PFSK-1 (cell line): ENCODE measurements at regions not wholly inside any gene's neighbourhood (a gene's known extent, or its start where the extent isn't known, plus 50 kb on each side); places are given as distances from the start of the nearest gene placed in this dataset.

Experiments
- FOXP2 ChIP-seq: optimal IDR thresholded peaks from 2 replicates; pipeline ENCODE3; 2011; ENCODE audit warnings: borderline replicate concordance, control low read depth, inconsistent platforms; ENCODE audit not compliant: insufficient read depth; ENCODE audit errors: extremely low read length, extremely low read depth
- POLR2AphosphoS5 ChIP-seq: IDR thresholded peaks from 2 replicates; pipeline ENCODE4 v1.6.1; 2012; ENCODE audit warnings: low read depth, mild to moderate bottlenecking, control low read depth, low read length, moderate library complexity
- SIN3A ChIP-seq: IDR thresholded peaks from 2 replicates; pipeline ENCODE4 v1.6.1; 2012; ENCODE audit warnings: mild to moderate bottlenecking, low read length, moderate library complexity, borderline replicate concordance; ENCODE audit not compliant: insufficient read depth
- TAF1 ChIP-seq: IDR thresholded peaks from 2 replicates; pipeline ENCODE4 v1.6.1; 2012; ENCODE audit warnings: low read length, control low read depth, borderline replicate concordance; ENCODE audit not compliant: insufficient read depth
- TF ChIP-seq, protein P1 (sequence below), 2 experiments: IDR thresholded peaks; 2 replicates each; pipeline versions ENCODE4 v1.6.1 to v1.8.0; 2011 to 2012; ENCODE audit warnings: low read depth in 2 of 2, low read length in 2 of 2, control low read depth in 1 of 2, inconsistent platforms in 1 of 2, mild to moderate bottlenecking in 1 of 2, moderate library complexity in 1 of 2; ENCODE audit not compliant: insufficient read depth in 1 of 2

DNA sequence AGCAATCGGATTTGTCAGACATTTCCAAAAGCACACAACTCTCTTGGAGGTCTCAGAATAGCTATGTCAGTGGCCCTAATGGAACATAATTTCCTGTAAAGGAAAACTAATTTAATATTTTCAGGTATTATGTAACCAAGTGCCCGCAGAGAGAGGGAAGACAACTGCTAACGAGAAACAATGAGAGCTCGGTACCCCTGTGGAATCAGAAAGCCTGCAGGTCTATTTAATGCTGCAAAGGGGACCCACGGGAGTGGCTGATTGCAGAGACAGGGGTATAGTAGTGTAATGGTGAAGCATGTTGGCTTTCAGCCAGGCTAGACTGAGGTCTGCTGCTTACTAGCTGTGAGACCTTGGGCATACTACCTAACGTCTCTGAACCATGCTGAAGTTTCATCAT, 508.1 kb upstream of the BRINP1 start:
- TF ChIP-seq TAF1 (no peak), SIN3A (no peak), FOXP2 (no peak), POLR2AphosphoS5 (no peak)
- TF ChIP-seq, protein P1, sequence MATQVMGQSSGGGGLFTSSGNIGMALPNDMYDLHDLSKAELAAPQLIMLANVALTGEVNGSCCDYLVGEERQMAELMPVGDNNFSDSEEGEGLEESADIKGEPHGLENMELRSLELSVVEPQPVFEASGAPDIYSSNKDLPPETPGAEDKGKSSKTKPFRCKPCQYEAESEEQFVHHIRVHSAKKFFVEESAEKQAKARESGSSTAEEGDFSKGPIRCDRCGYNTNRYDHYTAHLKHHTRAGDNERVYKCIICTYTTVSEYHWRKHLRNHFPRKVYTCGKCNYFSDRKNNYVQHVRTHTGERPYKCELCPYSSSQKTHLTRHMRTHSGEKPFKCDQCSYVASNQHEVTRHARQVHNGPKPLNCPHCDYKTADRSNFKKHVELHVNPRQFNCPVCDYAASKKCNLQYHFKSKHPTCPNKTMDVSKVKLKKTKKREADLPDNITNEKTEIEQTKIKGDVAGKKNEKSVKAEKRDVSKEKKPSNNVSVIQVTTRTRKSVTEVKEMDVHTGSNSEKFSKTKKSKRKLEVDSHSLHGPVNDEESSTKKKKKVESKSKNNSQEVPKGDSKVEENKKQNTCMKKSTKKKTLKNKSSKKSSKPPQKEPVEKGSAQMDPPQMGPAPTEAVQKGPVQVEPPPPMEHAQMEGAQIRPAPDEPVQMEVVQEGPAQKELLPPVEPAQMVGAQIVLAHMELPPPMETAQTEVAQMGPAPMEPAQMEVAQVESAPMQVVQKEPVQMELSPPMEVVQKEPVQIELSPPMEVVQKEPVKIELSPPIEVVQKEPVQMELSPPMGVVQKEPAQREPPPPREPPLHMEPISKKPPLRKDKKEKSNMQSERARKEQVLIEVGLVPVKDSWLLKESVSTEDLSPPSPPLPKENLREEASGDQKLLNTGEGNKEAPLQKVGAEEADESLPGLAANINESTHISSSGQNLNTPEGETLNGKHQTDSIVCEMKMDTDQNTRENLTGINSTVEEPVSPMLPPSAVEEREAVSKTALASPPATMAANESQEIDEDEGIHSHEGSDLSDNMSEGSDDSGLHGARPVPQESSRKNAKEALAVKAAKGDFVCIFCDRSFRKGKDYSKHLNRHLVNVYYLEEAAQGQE (IDR thresholded peaks at IDR 0.05; ENCODE audit: insufficient read depth in 1 of 2, low read depth in 2 of 2, low read length in 2 of 2), result no peak

DNA sequence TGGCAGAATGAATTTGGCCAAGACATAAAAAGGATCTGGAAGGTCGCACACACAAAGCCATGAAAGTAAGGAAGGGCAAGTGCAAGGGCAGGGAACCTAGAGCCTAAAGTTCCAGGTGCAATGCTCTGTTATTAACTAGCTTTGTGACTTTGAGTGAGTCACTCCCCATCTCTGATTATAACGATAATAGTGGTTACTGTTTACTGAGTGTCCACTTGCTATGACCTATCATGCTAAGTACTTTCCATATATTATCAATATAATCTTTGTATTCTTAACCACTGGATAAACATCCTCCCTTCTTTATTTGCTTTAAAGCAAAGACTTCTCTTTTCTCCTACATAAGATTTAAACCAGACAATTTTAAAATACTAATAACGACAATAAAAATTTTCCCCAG, 504.6 kb upstream of the BRINP1 start:
- TF ChIP-seq POLR2AphosphoS5, result no peak
- no peak for TF ChIP-seq SIN3A
- TF ChIP-seq TAF1, result no peak
- no peak for TF ChIP-seq FOXP2
- TF ChIP-seq, protein P1 (IDR thresholded peaks at IDR 0.05; ENCODE audit: insufficient read depth in 1 of 2, low read depth in 2 of 2, low read length in 2 of 2), result no peak

DNA sequence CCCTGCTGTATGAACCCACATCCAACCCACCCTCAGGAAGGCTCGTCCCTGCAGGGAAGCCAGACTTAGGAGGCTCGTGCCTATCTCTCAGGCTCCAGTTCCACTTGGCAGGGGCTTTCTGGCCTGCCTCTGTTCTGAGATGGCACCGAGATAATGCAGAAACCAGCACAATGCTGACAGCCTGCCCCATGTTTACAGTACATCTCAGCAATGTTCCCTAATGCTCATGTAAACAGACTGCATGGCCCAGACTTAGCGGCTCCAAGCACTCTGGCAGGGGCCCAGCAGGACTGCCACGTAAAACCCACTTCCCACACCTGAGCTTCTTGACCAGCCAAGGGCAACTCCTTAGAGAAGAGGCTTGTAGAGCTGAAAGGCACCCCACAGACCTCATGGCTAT, 499.5 kb upstream of the BRINP1 start:
- TF ChIP-seq POLR2AphosphoS5 (no peak), FOXP2 (no peak), TAF1 (no peak), SIN3A (no peak)
- TF ChIP-seq, protein P1 (IDR thresholded peaks at IDR 0.05; ENCODE audit: insufficient read depth in 1 of 2, low read depth in 2 of 2, low read length in 2 of 2), result no peak

DNA sequence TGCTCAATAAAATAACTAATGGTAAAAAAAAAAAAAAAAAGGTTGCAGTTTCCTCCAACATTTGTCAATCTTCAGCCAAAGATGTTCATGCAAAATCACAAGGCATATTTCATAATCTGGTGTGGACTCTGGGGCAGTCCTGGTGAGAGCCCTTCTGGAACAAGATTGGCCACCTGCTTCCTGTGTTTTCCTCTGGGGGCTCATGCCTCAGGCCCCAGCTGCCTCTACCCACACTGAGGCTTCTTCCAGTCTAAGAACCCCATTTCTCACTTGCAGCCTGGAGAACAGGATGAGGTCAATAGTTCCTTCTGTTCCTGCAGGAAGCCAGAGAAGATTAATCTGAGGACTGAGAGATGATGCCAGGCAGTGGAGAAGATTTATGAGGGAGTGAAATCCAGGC, 492.6 kb upstream of the BRINP1 start:
- TF ChIP-seq, protein P1 (IDR thresholded peaks at IDR 0.05; ENCODE audit: insufficient read depth in 1 of 2, low read depth in 2 of 2, low read length in 2 of 2), result no peak
- no peak for TF ChIP-seq POLR2AphosphoS5
- no peak for TF ChIP-seq TAF1
- no peak for TF ChIP-seq SIN3A
- no peak for TF ChIP-seq FOXP2

DNA sequence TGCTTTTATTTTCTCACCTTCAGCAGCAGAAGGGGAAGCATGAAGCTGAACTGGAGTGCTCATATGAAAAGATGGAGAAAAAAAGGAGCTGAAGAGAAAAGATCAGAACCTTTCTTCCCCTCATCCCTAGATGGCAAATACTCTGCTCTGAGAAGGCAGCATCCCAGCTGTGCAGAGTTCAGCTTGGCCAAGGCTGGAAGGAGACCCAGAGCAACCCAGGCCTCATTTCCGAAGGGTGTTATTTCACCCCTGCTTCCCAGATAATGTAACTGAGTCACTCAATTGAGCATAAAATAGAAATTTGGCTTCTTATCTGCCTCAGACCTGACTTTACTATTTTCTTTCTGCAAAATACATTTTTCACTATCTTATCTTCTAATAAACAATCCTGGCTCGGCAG, 489.9 kb upstream of the BRINP1 start:
- no peak for TF ChIP-seq FOXP2
- TF ChIP-seq SIN3A, result no peak
- no peak for TF ChIP-seq POLR2AphosphoS5
- TF ChIP-seq, protein P1 (IDR thresholded peaks at IDR 0.05; ENCODE audit: insufficient read depth in 1 of 2, low read depth in 2 of 2, low read length in 2 of 2), result no peak
- no peak for TF ChIP-seq TAF1
